ENCODE measurements at regions not wholly inside any gene's neighbourhood (a gene's known extent, or its start where the extent isn't known, plus 50 kb on each side); places are given as distances from the start of the nearest gene placed in this dataset.
"Not testable (repeated sequence)": the region's sequence is repeated elsewhere in the genome, so short reads cannot be mapped to it uniquely, and the experiment has no call there.

GRCh38 chr15:81777546-81777945 lies 268.3 kb downstream of the MEX3B start:
- DNase-seq (ENCODE audit: extremely low read depth, insufficient read length): no peak
- peaks cover 2% of the 10 kb centered on the region for H3K27me3 ChIP-seq (replicated peaks; ENCODE audit: control insufficient read depth, insufficient read depth, low read length)
- no peak overlapping the region for H3K4me3 ChIP-seq (replicated peaks; ENCODE audit: low read depth, low read length)
- H3K36me3 ChIP-seq (ENCODE audit: control insufficient read depth, insufficient read depth, low read length): no peaks in the 10 kb centered on the region
- TF ChIP-seq CTCF (IDR thresholded peaks at IDR 0.05; ENCODE audit: insufficient read depth, low read length, poor library complexity, severe bottlenecking): no peak

GRCh38 chr15:81776976-81777375 lies 268.8 kb downstream of the MEX3B start:
- TF ChIP-seq CTCF (IDR thresholded peaks at IDR 0.05; ENCODE audit: insufficient read depth, low read length, poor library complexity, severe bottlenecking): no peak
- no peaks in the 10 kb centered on the region for H3K36me3 ChIP-seq (ENCODE audit: control insufficient read depth, insufficient read depth, low read length)
- H3K27me3 ChIP-seq (replicated peaks; ENCODE audit: control insufficient read depth, insufficient read depth, low read length): peaks cover 2% of the 10 kb centered on the region
- DNase-seq (ENCODE audit: extremely low read depth, insufficient read length): no peak
- no peak overlapping the region for H3K4me3 ChIP-seq (replicated peaks; ENCODE audit: low read depth, low read length)

- H3K4me3 ChIP-seq (replicated peaks; ENCODE audit: low read depth, low read length); DNase-seq (ENCODE audit: extremely low read depth, insufficient read length); H3K27me3 ChIP-seq (replicated peaks; ENCODE audit: control insufficient read depth, insufficient read depth, low read length); H3K36me3 ChIP-seq (ENCODE audit: control insufficient read depth, insufficient read depth, low read length): not testable (repeated sequence)
These were observed 270.0 kb downstream of the MEX3B start for GRCh38 chr15:81775779-81776178.

- Histone ChIP-seq H3K27me3 (replicated peaks; ENCODE audit: control insufficient read depth, insufficient read depth, low read length) (peaks cover 2% of the 10 kb centered on the region; the same call in 1 of the 2 replicates), H3K36me3 (ENCODE audit: control insufficient read depth, insufficient read depth, low read length) (no peaks in the 10 kb centered on the region), H3K4me3 (replicated peaks; ENCODE audit: low read depth, low read length) (no peak overlapping the region)
- DNase-seq (ENCODE audit: extremely low read depth, insufficient read length): no peak
- TF ChIP-seq CTCF (IDR thresholded peaks at IDR 0.05; ENCODE audit: insufficient read depth, low read length, poor library complexity, severe bottlenecking): no peak
These were observed 271.5 kb downstream of the MEX3B start for GRCh38 chr15:81774309-81774708.

GRCh38 chr15:81768773-81769172 lies 277.0 kb downstream of the MEX3B start:
- H3K27me3 ChIP-seq (replicated peaks; ENCODE audit: control insufficient read depth, insufficient read depth, low read length): no peaks in the 10 kb centered on the region
- no peak overlapping the region for H3K4me3 ChIP-seq (replicated peaks; ENCODE audit: low read depth, low read length)
- TF ChIP-seq CTCF (IDR thresholded peaks at IDR 0.05; ENCODE audit: insufficient read depth, low read length, poor library complexity, severe bottlenecking): no peak
- no peak for DNase-seq (ENCODE audit: extremely low read depth, insufficient read length)
- H3K36me3 ChIP-seq (ENCODE audit: control insufficient read depth, insufficient read depth, low read length): no peaks in the 10 kb centered on the region

GRCh38 chr15:81766829-81767475 lies 278.9 kb downstream of the MEX3B start:
- TF ChIP-seq CTCF (IDR thresholded peaks at IDR 0.05; ENCODE audit: insufficient read depth, low read length, poor library complexity, severe bottlenecking): no peak
- no peak for DNase-seq (ENCODE audit: extremely low read depth, insufficient read length)
- no peaks in the 10 kb centered on the region; the same call in 1 of the 2 replicates for H3K27me3 ChIP-seq (replicated peaks; ENCODE audit: control insufficient read depth, insufficient read depth, low read length)
- H3K36me3 ChIP-seq (ENCODE audit: control insufficient read depth, insufficient read depth, low read length): no peaks in the 10 kb centered on the region
- no peak overlapping the region for H3K4me3 ChIP-seq (replicated peaks; ENCODE audit: low read depth, low read length)

Measured in GM06990 (cell line).